Activated naive CD4-positive, alpha-beta T cell treated with anti-CD3 and anti-CD28 coated beads for 36 hours (primary cell): ENCODE measurements at regions not wholly inside any gene's neighbourhood (a gene's known extent, or its start where the extent isn't known, plus 50 kb on each side); places are given as distances from the start of the nearest gene placed in this dataset.
"Not testable (repeated sequence)": the region's sequence is repeated elsewhere in the genome, so short reads cannot be mapped to it uniquely, and the experiment has no call there.

Experiments used
- CTCF ChIA-PET: fragments of 350-600 bp; sonication (Branson Sonifier 250); formaldehyde crosslinking; loops from one replicate; lab custom pipeline; 2021; ENCODE audit warnings: antibody characterized with exemption; lab: Charles Lee
- DNase-seq: peaks from one replicate; pipeline ENCODE4 v3.0.0-alpha.2; 2020
- H3K27ac Mint-ChIP-seq: one replicate; pipeline ENCODE4 v1.8.0; 2021; ENCODE audit warnings: mild to moderate bottlenecking, mixed read lengths
- H3K27me3 Mint-ChIP-seq: one replicate; pipeline ENCODE4 v1.8.0; 2021; ENCODE audit warnings: low read depth, mixed read lengths
- H3K36me3 Mint-ChIP-seq: one replicate; pipeline ENCODE4 v1.8.0; 2021; ENCODE audit warnings: low read depth, mixed read lengths
- H3K4me1 Mint-ChIP-seq: one replicate; pipeline ENCODE4 v1.8.0; 2021; ENCODE audit warnings: low read depth, mixed read lengths
- H3K4me3 Mint-ChIP-seq: one replicate; pipeline ENCODE4 v1.8.0; 2021; ENCODE audit warnings: mild to moderate bottlenecking, moderate library complexity, mixed read lengths
- H3K9me3 Mint-ChIP-seq: one replicate; pipeline ENCODE4 v1.8.0; 2021; ENCODE audit warnings: mixed read lengths
- intact Hi-C: fragments of 100-400 bp; cut with micrococcal nuclease; formaldehyde crosslinking; loops from one replicate; pipeline ENCODE4 v1.15.1; 2023

DNA sequence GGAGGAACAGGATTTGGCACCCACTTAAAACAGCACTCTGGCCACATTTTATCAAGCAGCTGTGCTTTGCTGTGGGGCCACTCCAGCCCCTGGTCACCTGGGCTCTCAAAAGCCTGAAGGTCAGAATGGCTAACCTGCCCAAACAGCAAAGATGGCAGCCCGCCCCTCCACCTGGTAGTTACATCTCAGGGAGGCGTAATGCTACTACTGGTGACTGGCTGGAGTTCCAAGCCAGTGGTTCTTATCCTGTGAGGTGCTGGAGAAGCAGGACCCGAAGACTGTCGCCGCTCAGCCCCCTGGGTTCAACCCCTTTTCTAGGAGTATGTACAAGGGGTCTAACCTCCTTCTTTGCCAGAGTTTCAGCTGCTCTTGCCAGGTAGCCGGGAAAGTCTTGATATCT lies 467.4 kb upstream of the FOXG1 start:
- Mint-ChIP-seq H3K27ac (no peak overlapping the region), H3K9me3 (peaks cover 22% of the 10 kb centered on the region), H3K4me3 (no peak overlapping the region), H3K4me1 (no peaks in the 10 kb centered on the region), H3K27me3 (no peaks in the 10 kb centered on the region), H3K36me3 (no peaks in the 10 kb centered on the region)
- CTCF ChIA-PET = no interaction called here
- no peak for DNase-seq
- intact Hi-C loops = loop anchor here (10.0 kb wide), 1 partner anchor 336 kb away; no protein-coding TSS in a partner anchor

GRCh38 chr14:28300356-28300755 lies 466.2 kb upstream of the FOXG1 start:
- Mint-ChIP-seq H3K36me3 (no peaks in the 10 kb centered on the region), H3K9me3 (peaks cover 12% of the 10 kb centered on the region), H3K27ac (no peak overlapping the region), H3K4me1 (no peaks in the 10 kb centered on the region), H3K4me3 (no peak overlapping the region), H3K27me3 (no peaks in the 10 kb centered on the region)
- intact Hi-C loops = no loop called here
- DNase-seq = no peak
- CTCF ChIA-PET = no interaction called here

- no peak overlapping the region for H3K27ac Mint-ChIP-seq
- H3K27me3 Mint-ChIP-seq = no peaks in the 10 kb centered on the region
- no peaks in the 10 kb centered on the region for H3K36me3 Mint-ChIP-seq
- DNase-seq = no peak
- H3K4me3 Mint-ChIP-seq = no peak overlapping the region
- CTCF ChIA-PET = no interaction called here
- H3K4me1 Mint-ChIP-seq = no peaks in the 10 kb centered on the region
- H3K9me3 Mint-ChIP-seq = peaks cover 12% of the 10 kb centered on the region
- intact Hi-C loops = no loop called here
Observed at GRCh38 chr14:28301179-28301578, 465.4 kb upstream of the FOXG1 start.

- intact Hi-C loops = no loop called here
- CTCF ChIA-PET = no interaction called here
- no peaks in the 10 kb centered on the region for H3K4me1 Mint-ChIP-seq
- no peak overlapping the region for H3K4me3 Mint-ChIP-seq
- H3K27me3 Mint-ChIP-seq = no peaks in the 10 kb centered on the region
- no peak for DNase-seq
- no peaks in the 10 kb centered on the region for H3K36me3 Mint-ChIP-seq
- H3K27ac Mint-ChIP-seq = no peak overlapping the region
- peaks cover 15% of the 10 kb centered on the region for H3K9me3 Mint-ChIP-seq
Observed at GRCh38 chr14:28303248-28303647, 463.3 kb upstream of the FOXG1 start.

- CTCF ChIA-PET = no interaction called here
- Mint-ChIP-seq H3K27ac (no peak overlapping the region), H3K9me3 (peaks cover 15% of the 10 kb centered on the region), H3K4me3 (no peak overlapping the region), H3K36me3 (no peaks in the 10 kb centered on the region), H3K27me3 (no peaks in the 10 kb centered on the region), H3K4me1 (no peaks in the 10 kb centered on the region)
- DNase-seq = no peak
- intact Hi-C loops = no loop called here
Observed at GRCh38 chr14:28305938-28306337, 460.6 kb upstream of the FOXG1 start.

DNA sequence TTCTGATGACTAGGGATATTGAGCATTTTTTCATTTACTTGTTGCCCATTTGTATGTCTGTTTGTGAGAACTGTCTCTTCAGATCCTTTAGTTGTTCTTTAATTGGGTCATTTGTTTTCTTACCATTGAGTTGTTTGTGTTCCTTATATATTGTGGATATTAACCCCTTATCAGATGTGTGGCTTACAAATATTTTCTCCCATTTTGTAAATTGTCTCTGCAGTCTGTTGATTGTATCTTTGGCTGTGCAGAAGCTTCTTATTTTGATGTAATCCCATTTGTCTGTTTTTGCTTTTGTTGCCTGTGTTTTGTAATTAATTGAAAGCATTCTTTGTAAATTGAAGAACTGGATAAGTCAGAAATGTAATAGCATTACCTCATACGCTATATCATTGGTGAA lies 459.1 kb upstream of the FOXG1 start:
- Mint-ChIP-seq H3K27me3 (no peaks in the 10 kb centered on the region), H3K4me3 (no peak overlapping the region), H3K4me1 (no peaks in the 10 kb centered on the region), H3K9me3 (peaks cover 10% of the 10 kb centered on the region), H3K27ac (no peak overlapping the region), H3K36me3 (no peaks in the 10 kb centered on the region)
- no peak for DNase-seq
- intact Hi-C loops = no loop called here
- CTCF ChIA-PET = no interaction called here

GRCh38 chr14:28308734-28309133 lies 457.9 kb upstream of the FOXG1 start:
- H3K4me3 Mint-ChIP-seq = no peak overlapping the region
- no peaks in the 10 kb centered on the region for H3K27me3 Mint-ChIP-seq
- no peaks in the 10 kb centered on the region for H3K4me1 Mint-ChIP-seq
- intact Hi-C loops = no loop called here
- DNase-seq = no peak
- CTCF ChIA-PET = no interaction called here
- no peaks in the 10 kb centered on the region for H3K36me3 Mint-ChIP-seq
- H3K9me3 Mint-ChIP-seq = peaks cover 9% of the 10 kb centered on the region
- no peak overlapping the region for H3K27ac Mint-ChIP-seq

DNA sequence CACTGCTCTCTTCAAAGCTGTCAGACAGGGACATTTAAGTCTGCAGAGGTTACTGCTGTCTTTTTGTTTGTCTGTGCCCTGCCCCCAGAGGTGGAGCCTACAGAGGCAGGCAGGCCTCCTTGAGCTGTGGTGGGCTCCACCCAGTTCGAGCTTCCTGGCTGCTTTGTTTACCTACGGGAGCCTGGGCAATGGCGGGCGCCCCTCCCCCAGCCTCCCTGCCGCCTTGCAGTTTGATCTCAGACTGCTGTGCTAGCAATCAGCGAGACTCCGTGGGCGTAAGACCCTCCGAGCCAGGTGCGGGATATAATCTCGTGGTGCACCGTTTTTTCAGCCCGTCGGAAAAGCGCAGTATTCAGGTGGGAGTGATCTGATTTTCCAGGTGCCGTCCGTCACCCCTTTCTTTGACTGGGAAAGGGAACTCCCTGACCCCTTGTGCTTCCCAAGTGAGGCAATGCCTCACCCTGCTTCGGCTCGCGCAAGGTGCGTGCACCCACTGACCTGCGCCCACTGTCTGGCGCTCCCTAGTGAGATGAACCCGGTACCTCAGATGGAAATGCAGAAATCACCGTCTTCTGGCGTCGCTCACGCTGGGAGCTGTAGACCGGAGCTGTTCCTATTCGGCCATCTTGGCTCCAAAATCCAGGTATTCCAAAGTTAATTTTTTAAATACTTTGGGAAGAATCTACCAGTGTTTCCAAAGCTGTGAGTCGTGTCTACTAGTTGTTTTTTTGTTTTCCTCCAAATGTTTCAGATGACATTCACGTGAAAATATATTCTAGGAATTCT lies 448.5 kb upstream of the FOXG1 start:
- H3K9me3 Mint-ChIP-seq, H3K4me1 Mint-ChIP-seq, H3K27me3 Mint-ChIP-seq, H3K27ac Mint-ChIP-seq, H3K4me3 Mint-ChIP-seq, CTCF ChIA-PET, DNase-seq, H3K36me3 Mint-ChIP-seq, intact Hi-C loops: not testable (repeated sequence)

- H3K4me1 Mint-ChIP-seq = no peaks in the 10 kb centered on the region
- H3K27me3 Mint-ChIP-seq = no peaks in the 10 kb centered on the region
- H3K36me3 Mint-ChIP-seq = no peaks in the 10 kb centered on the region
- intact Hi-C loops = no loop called here
- no peak overlapping the region for H3K27ac Mint-ChIP-seq
- no peak overlapping the region for H3K4me3 Mint-ChIP-seq
- peaks cover 1% of the 10 kb centered on the region for H3K9me3 Mint-ChIP-seq
- no peak for DNase-seq
- CTCF ChIA-PET = no interaction called here
Observed at GRCh38 chr14:28321475-28322244, 444.9 kb upstream of the FOXG1 start.

DNA sequence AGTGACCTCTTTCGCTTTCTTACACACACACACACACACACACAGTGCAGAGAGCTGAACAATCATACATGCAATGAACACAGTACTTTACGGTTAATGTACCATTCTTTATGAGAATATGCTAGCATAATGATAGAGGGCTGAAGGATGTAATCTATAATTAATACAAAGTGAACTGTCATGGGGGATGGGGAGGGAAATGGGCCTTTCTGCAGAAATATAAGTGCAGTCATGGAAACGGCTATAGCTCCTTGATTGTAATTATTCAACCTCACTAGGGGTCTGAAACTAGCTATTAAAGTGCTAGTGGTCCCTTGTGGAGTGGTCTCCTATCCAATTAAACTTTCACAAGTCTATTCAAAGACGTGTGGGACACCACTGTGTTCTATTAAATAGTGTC lies 443.2 kb upstream of the FOXG1 start:
- Mint-ChIP-seq H3K4me1 (no peaks in the 10 kb centered on the region), H3K36me3 (no peaks in the 10 kb centered on the region), H3K27me3 (no peaks in the 10 kb centered on the region), H3K27ac (no peak overlapping the region), H3K4me3 (no peak overlapping the region), H3K9me3 (peaks cover 3% of the 10 kb centered on the region)
- intact Hi-C loops = no loop called here
- CTCF ChIA-PET = no interaction called here
- no peak for DNase-seq

DNA sequence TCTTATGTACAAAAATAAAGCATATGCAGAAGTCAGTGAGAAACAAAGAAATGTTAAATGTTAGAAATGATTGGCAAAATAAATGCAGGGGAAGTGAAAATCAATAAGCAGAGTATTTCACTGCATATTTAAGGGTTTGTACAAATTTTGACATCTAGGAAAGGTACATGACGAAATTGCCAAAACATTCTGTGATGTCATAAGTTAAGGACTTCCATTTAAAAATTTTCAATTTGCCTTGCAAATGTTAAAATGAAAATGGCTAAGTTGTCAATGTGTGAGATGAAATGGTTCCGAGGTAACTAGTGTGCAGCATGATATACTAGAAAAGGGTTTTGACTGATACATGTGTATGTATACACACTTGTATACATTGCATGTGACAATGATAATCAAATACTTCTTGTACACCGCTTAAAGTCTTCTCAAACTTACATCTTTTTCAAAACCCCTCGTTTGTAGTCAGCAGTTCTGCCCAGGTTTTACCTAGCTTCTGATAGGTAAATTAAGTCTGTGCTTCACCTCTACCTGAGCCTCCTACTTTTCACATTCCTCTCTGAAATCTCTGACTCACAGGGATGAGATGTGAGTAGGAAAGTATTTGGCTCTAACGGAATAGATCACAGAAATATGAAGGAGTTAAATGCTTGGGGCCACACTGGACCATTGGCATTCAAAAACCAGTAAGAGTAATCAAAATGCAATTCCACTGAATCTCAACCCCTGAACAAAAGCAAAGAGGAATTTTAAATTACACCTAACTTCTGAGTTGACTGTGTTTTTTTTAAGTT lies 442.4 kb upstream of the FOXG1 start:
- Mint-ChIP-seq H3K4me3 (no peak overlapping the region), H3K27ac (no peak overlapping the region), H3K27me3 (no peaks in the 10 kb centered on the region), H3K36me3 (no peaks in the 10 kb centered on the region), H3K9me3 (peaks cover 3% of the 10 kb centered on the region), H3K4me1 (no peaks in the 10 kb centered on the region)
- CTCF ChIA-PET = no interaction called here
- intact Hi-C loops = no loop called here
- DNase-seq = no peak

GRCh38 chr14:28340816-28341215 lies 425.8 kb upstream of the FOXG1 start:
- no peak for DNase-seq
- CTCF ChIA-PET = no interaction called here
- Mint-ChIP-seq H3K4me1 (no peaks in the 10 kb centered on the region), H3K27ac (no peak overlapping the region), H3K27me3 (no peaks in the 10 kb centered on the region), H3K36me3 (no peaks in the 10 kb centered on the region), H3K4me3 (no peak overlapping the region), H3K9me3 (peaks cover 7% of the 10 kb centered on the region)
- intact Hi-C loops = no loop called here
